Neural crest cell (in vitro differentiated cells): ENCODE measurements at regions not wholly inside any gene's neighbourhood (a gene's known extent, or its start where the extent isn't known, plus 50 kb on each side); places are given as distances from the start of the nearest gene placed in this dataset.

Source experiments
- DNase-seq: peaks from one replicate; pipeline ENCODE4 v3.0.0; 2021; ENCODE audit warnings: low read depth, mixed read lengths, low spot score
- H3K27ac Mint-ChIP-seq: one replicate; pipeline ENCODE4 v1.8.0; 2021; ENCODE audit warnings: mild to moderate bottlenecking, mixed read lengths; ENCODE audit not compliant: unreplicated experiment
- H3K27me3 Mint-ChIP-seq: 2 replicates; pipeline ENCODE4 v1.8.0; 2021; ENCODE audit warnings: low read depth, mild to moderate bottlenecking, mixed read lengths
- H3K36me3 Mint-ChIP-seq: 2 replicates; pipeline ENCODE4 v1.8.0; 2021; ENCODE audit warnings: low read depth, mild to moderate bottlenecking, mixed read lengths
- H3K4me1 Mint-ChIP-seq: 2 replicates; pipeline ENCODE4 v1.8.0; 2021; ENCODE audit warnings: mixed read lengths
- H3K4me3 Mint-ChIP-seq: one replicate; pipeline ENCODE4 v1.8.0; 2021; ENCODE audit warnings: mild to moderate bottlenecking, mixed read lengths
- H3K9me3 Mint-ChIP-seq: 2 replicates; pipeline ENCODE4 v1.8.0; 2021; ENCODE audit warnings: mixed read lengths
- TF ChIP-seq, protein P1 (sequence below): fragments of 200-600 bp; sonication (generic); conservative IDR thresholded peaks from 2 replicates; pipeline ENCODE4 v1.5.0; 2021; ENCODE audit warnings: antibody characterized with exemption, mild to moderate bottlenecking

DNA sequence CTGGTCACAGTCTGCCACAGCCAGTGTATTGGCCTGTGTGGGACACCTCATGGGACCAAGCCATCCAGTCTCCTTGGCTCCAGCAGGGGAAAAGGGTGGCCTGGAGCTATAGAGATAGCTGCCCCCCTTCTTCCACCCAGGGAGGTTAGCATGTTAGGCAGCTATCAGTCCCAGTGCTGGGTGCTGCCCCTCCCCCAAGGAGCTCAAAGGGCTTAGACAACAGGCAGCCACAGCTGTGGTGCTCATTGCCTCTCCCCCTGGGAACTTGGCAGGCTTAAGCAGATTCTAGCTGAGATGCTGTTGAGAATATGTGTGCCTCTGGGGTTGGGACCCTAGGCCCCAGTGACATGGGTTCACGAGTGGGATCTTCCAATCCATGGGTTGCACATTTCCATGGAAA, 226.0 kb upstream of the PTGER4 start:
- TF ChIP-seq, protein P1, sequence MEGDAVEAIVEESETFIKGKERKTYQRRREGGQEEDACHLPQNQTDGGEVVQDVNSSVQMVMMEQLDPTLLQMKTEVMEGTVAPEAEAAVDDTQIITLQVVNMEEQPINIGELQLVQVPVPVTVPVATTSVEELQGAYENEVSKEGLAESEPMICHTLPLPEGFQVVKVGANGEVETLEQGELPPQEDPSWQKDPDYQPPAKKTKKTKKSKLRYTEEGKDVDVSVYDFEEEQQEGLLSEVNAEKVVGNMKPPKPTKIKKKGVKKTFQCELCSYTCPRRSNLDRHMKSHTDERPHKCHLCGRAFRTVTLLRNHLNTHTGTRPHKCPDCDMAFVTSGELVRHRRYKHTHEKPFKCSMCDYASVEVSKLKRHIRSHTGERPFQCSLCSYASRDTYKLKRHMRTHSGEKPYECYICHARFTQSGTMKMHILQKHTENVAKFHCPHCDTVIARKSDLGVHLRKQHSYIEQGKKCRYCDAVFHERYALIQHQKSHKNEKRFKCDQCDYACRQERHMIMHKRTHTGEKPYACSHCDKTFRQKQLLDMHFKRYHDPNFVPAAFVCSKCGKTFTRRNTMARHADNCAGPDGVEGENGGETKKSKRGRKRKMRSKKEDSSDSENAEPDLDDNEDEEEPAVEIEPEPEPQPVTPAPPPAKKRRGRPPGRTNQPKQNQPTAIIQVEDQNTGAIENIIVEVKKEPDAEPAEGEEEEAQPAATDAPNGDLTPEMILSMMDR, result no peak
- DNase-seq, result no peak
- Mint-ChIP-seq H3K4me1 (no peaks in the 10 kb centered on the region), H3K27ac (no peak overlapping the region), H3K9me3 (peaks cover 20% of the 10 kb centered on the region), H3K36me3 (no peaks in the 10 kb centered on the region), H3K27me3 (no peaks in the 10 kb centered on the region), H3K4me3 (no peak overlapping the region)

DNA sequence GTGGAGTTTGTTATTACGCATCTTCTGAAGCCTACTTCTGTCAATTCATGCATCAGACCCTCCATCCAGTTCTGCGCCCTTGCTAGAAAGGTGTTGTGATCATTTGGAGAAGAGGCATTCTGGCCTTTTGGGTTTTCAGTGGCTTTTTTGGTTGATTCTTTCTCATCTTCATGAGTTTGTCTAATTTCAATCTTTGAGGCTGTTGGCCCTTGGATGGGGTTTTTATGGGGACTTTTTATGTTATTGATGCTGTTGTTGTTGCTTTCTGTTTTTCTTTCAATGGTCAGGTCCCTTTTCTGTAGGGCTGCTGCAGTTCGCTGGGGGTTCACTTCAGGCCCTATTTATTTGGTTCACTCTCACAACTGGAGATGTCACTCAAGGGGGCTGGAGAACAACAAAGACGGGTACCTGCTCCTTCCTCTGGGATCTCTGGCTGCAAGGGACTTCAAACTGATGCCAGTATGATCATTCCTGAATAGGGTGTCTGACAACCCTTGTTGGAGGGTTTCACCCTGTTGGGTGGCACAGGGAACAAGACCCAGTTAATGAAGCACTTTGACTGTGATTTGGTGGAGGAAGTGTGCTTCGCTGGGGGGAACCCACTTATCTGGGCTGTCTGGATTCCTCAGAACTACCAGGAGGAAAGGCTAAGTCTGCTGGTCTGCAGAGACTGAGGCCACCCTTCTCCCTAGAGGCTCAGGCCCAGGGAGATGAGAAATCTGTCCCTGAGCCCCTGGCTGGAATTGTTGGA, 226.7 kb upstream of the PTGER4 start:
- Mint-ChIP-seq H3K9me3 (peaks cover 24% of the 10 kb centered on the region), H3K27me3 (no peaks in the 10 kb centered on the region), H3K36me3 (no peaks in the 10 kb centered on the region), H3K4me3 (no peak overlapping the region), H3K4me1 (no peaks in the 10 kb centered on the region), H3K27ac (no peak overlapping the region)
- TF ChIP-seq, protein P1, result no peak
- no peak for DNase-seq

- Mint-ChIP-seq H3K36me3 (no peaks in the 10 kb centered on the region), H3K9me3 (peaks cover 25% of the 10 kb centered on the region), H3K27me3 (no peaks in the 10 kb centered on the region), H3K4me1 (no peaks in the 10 kb centered on the region), H3K4me3 (no peak overlapping the region), H3K27ac (no peak overlapping the region)
- TF ChIP-seq, protein P1, result no peak
- no peak for DNase-seq
These were observed 232.3 kb upstream of the PTGER4 start for GRCh38 chr5:40447438-40447837.

DNA sequence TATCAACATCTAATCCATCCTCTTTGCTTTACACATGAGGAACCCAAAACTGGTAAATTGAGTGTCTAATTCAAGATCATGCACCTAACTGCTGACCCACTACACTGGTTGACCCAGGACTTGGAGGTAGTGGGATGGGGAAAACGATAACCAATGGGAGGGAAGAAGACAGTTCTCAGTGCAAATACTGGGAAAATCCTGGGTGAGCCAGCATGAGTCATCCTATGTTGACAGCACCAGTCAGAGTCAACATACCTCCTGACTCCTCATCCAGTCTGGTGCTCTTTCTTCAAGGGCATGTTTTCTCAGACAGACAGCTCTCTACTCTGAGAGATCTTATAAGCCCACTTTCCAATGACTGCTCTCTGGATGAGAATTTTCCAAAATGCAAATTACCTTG, 232.8 kb upstream of the PTGER4 start:
- DNase-seq, result no peak
- H3K36me3 Mint-ChIP-seq, result no peaks in the 10 kb centered on the region
- no peaks in the 10 kb centered on the region for H3K27me3 Mint-ChIP-seq
- TF ChIP-seq, protein P1, result no peak
- peaks cover 25% of the 10 kb centered on the region for H3K9me3 Mint-ChIP-seq
- no peak overlapping the region for H3K27ac Mint-ChIP-seq
- no peak overlapping the region for H3K4me3 Mint-ChIP-seq
- H3K4me1 Mint-ChIP-seq, result no peaks in the 10 kb centered on the region

- Mint-ChIP-seq H3K4me3 (no peak overlapping the region), H3K27me3 (no peaks in the 10 kb centered on the region), H3K4me1 (no peaks in the 10 kb centered on the region), H3K36me3 (no peaks in the 10 kb centered on the region), H3K27ac (no peak overlapping the region), H3K9me3 (peaks cover 2% of the 10 kb centered on the region)
- TF ChIP-seq, protein P1, result no peak
- no peak for DNase-seq
These were observed 237.4 kb upstream of the PTGER4 start for GRCh38 chr5:40442346-40442745.
